ENCODE measurements at regions not wholly inside any gene's neighbourhood (a gene's known extent, or its start where the extent isn't known, plus 50 kb on each side); places are given as distances from the start of the nearest gene placed in this dataset.

- TF ChIP-seq CTCF (IDR thresholded peaks at IDR 0.05; ENCODE audit: low read depth, low read length), result no peak
- TF ChIP-seq POLR2A (IDR thresholded peaks at IDR 0.05; ENCODE audit: extremely low read depth, insufficient read length), result no peak
- no peak for TF ChIP-seq MAX (IDR thresholded peaks at IDR 0.05; ENCODE audit: low read depth, low read length)
Measured at GRCh38 chr6:170008294-170008785, 256.9 kb downstream of the ERMARD start.
